ENCODE measurements at regions not wholly inside any gene's neighbourhood (a gene's known extent, or its start where the extent isn't known, plus 50 kb on each side); places are given as distances from the start of the nearest gene placed in this dataset.

DNA sequence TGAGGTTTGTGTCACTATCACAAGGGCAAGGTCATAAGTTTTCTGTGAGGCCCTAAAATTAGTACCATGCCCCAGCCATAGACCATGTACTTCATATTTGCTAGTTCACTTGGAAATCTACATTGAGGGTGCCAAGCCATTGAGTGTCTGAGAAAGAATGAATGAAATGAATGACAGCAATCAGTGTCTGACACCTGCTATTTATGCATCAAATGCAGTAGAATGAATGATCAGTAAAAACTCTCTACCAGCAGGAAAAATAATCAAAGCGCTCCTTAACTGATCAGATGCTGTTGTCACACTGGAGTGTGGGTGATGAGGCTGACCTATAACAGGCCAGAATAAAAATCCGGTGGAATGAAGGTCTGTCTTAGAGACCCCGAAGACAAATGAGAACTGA is 467.9 kb upstream of the B3GAT1 start:
- ChIA-PET POLR2A (ENCODE audit: partially characterized antibody) (no interaction called here), CTCF (ENCODE audit: partially characterized antibody) (interaction anchor here (0.8 to 11.0 kb wide), 2 partner anchors 12 to 196 kb away, joined by 3 to 54 read pairs; no protein-coding TSS in a partner anchor)
- no peak overlapping the region for H3K56ac ChIP-seq (replicated peaks; ENCODE audit: insufficient read length, low read depth, low read length)
- TF ChIP-seq, protein P1, sequence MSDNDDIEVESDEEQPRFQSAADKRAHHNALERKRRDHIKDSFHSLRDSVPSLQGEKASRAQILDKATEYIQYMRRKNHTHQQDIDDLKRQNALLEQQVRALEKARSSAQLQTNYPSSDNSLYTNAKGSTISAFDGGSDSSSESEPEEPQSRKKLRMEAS (IDR thresholded peaks at IDR 0.05): no peak
- TF ChIP-seq PHF8 (conservative IDR thresholded peaks at IDR 0.05; ENCODE audit: low read depth, low read length) (no peak), SAP30 (IDR thresholded peaks at IDR 0.05; ENCODE audit: insufficient read depth, insufficient replicate concordance, low read length) (no peak), CEBPB (IDR thresholded peaks at IDR 0.05; ENCODE audit: low read depth, low read length) (no peak), ATF3 (IDR thresholded peaks at IDR 0.05; ENCODE audit: insufficient read depth, low read depth, low read length) (no peak), POLR2A (IDR thresholded peaks at IDR 0.05; ENCODE audit: control extremely low read depth in 1 of 2, low read depth in 2 of 2, low read length in 2 of 2) (no peak), CTBP2 (IDR thresholded peaks at IDR 0.05; ENCODE audit: borderline replicate concordance, insufficient read depth, insufficient read length, low read length) (no peak)
- H2BK20ac ChIP-seq (ENCODE audit: low read length): no peak overlapping the region
- H3K14ac ChIP-seq (ENCODE audit: insufficient read length): no peak overlapping the region
- H2BK12ac ChIP-seq (ENCODE audit: low read depth, low read length): no peak overlapping the region
- no peak overlapping the region for H2BK15ac ChIP-seq (ENCODE audit: low read length)
- no peak overlapping the region for H3K4me2 ChIP-seq (ENCODE audit: insufficient read depth in 1 of 2, low read depth in 2 of 2, low read length in 2 of 2)
- H3K9me3 ChIP-seq (ENCODE audit: insufficient read depth in 2 of 2, low read depth in 1 of 2, low read length in 1 of 2): no peaks in the 10 kb centered on the region
- no peaks in the 10 kb centered on the region for H3K36me3 ChIP-seq (ENCODE audit: control insufficient read depth in 2 of 4, insufficient read depth in 4 of 4, low read length in 3 of 4)
- no peak overlapping the region for H4K8ac ChIP-seq (ENCODE audit: extremely low read depth, insufficient read depth, low read length)
- H3K4ac ChIP-seq (replicated peaks; ENCODE audit: insufficient read length, low read depth, low read length): no peak overlapping the region
- no peak overlapping the region for H2BK5ac ChIP-seq (ENCODE audit: low read depth, low read length)
- no peak for DNase-seq (ENCODE audit: low read depth in 1 of 2, low spot score in 2 of 2)
- no peak overlapping the region for H3K4me3 ChIP-seq (ENCODE audit: extremely low read depth in 1 of 4, insufficient read depth in 2 of 4, low read depth in 3 of 4, low read length in 4 of 4)
- no peak overlapping the region for H3K27ac ChIP-seq (ENCODE audit: low read depth, low read length)
- H3K9ac ChIP-seq (replicated peaks in 1 of 4; ENCODE audit: extremely low read depth in 1 of 4, low read depth in 3 of 4, low read length in 3 of 4): no peak overlapping the region
- H2AFZ ChIP-seq (ENCODE audit: low read length): no peak overlapping the region
- no peak overlapping the region for H2AK5ac ChIP-seq (ENCODE audit: low read depth, low read length)
- WGBS, 2 experiments (ENCODE audit: extremely low coverage in 1 of 2, insufficient coverage in 1 of 2, insufficient read length in 1 of 2, insufficient replicate concordance in 2 of 2, low coverage in 1 of 2, low lambda C conversion rate in 2 of 2, missing lambda C conversion rate in 1 of 2): 92% methylated on average over 3 of the region's 3 CpGs; no CpG with 5 or more reads in 1 of the 2 experiments
- H3K79me2 ChIP-seq (ENCODE audit: control insufficient read depth in 1 of 2, insufficient read depth in 2 of 2, low read length in 2 of 2): no peaks in the 10 kb centered on the region
- H3K23ac ChIP-seq (ENCODE audit: insufficient read length): no peak overlapping the region
- H4K91ac ChIP-seq (replicated peaks; ENCODE audit: insufficient read length, low read length): no peak overlapping the region
- H2BK120ac ChIP-seq (replicated peaks; ENCODE audit: low read depth, low read length): no peak overlapping the region
- H3K23me2 ChIP-seq (ENCODE audit: low read depth, low read length): no peaks in the 10 kb centered on the region
- no peak for FAIRE-seq
- H3K27me3 ChIP-seq (replicated peaks in 1 of 4; ENCODE audit: control insufficient read depth in 3 of 4, extremely low read depth in 1 of 4, insufficient read depth in 3 of 4, low read length in 3 of 4): no peaks in the 10 kb centered on the region
- no peak overlapping the region for H3K18ac ChIP-seq (ENCODE audit: extremely low read depth, low read length)
- H3K4me1 ChIP-seq (replicated peaks in 1 of 4; ENCODE audit: control insufficient read depth in 3 of 4, insufficient read depth in 4 of 4, low read length in 3 of 4): no peaks in the 10 kb centered on the region; a peak in 1 of 7 replicates
- H4K20me1 ChIP-seq (replicated peaks in 1 of 2; ENCODE audit: control insufficient read depth in 1 of 2, insufficient read depth in 2 of 2, low read length in 2 of 2): no peaks in the 10 kb centered on the region
- no peak overlapping the region for H4K5ac ChIP-seq (ENCODE audit: insufficient read length, low read depth, low read length)
- H3K79me1 ChIP-seq (ENCODE audit: low read depth, low read length): no peaks in the 10 kb centered on the region
